NCI-H446 treated with DMSO at 0.1 percent for 48 hours (cell line): ENCODE measurements at regions not wholly inside any gene's neighbourhood (a gene's known extent, or its start where the extent isn't known, plus 50 kb on each side); places are given as distances from the start of the nearest gene placed in this dataset.

ENCODE experiments used
- DNase-seq: peaks from one replicate; lab custom pipeline; 2025; lab: John Stamatoyannopoulos, UW

DNA sequence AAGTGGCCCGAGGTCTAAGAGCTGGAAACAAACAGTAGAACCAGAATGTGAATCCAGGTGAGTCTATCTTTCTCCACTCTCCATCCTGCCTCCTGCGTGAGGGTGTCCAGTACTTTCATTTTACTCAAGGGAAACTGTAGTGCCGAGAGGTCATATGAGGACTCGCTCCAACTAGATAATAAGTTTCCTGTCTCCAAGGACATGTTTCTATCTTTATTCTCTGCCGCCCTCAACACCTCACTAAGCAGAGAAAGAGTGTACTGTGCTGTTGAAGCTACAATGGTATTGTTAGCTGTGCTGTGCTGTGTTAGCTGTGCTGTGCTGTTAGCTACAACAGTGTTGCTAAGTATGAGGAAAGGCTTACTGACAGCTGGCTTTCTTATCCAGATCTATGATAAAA, 137.9 kb upstream of the COL8A1 start:
- no peak for DNase-seq

DNA sequence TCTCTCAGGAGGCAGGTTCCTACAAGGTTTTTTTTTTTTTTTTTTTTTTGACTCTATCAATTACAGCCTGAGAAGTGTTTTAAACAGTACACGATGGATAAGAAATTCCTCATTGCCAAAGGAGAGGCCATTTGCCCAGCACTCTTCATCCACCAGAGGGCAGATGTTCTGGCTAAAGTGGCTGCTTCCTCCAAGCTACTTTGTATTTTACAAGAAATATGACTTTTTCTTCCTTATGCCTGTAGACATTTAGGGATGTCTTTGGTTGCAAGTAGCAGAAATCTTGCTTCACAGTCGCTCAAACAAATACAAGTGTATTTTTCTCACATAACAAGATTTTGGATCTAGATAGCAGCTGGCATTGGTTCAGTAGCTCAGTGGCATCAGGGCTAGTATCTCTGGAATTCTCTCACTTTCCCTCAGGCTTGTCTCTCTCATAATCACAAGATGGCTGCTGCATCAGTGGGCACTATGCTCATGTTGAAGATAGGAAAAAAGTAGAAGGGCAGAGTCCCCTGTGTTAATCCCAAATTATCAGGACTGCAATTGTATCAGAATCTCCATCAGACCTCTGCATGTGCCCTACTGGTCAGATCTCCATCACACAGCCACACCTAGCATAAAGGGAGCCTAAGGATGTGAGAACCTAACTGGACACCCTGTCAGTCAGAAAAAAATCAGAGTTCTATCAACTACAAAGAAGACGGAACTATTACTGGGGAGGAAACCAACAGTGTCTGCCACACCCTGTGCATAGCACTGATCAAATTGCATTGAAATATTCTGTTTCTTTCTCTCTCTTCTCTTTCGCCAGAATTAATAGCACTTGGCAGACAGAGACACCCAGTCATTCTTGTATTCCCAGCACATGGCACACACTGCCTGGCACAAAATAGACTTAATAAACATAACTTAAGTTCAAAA, 138.9 kb upstream of the COL8A1 start:
- no peak for DNase-seq

DNA sequence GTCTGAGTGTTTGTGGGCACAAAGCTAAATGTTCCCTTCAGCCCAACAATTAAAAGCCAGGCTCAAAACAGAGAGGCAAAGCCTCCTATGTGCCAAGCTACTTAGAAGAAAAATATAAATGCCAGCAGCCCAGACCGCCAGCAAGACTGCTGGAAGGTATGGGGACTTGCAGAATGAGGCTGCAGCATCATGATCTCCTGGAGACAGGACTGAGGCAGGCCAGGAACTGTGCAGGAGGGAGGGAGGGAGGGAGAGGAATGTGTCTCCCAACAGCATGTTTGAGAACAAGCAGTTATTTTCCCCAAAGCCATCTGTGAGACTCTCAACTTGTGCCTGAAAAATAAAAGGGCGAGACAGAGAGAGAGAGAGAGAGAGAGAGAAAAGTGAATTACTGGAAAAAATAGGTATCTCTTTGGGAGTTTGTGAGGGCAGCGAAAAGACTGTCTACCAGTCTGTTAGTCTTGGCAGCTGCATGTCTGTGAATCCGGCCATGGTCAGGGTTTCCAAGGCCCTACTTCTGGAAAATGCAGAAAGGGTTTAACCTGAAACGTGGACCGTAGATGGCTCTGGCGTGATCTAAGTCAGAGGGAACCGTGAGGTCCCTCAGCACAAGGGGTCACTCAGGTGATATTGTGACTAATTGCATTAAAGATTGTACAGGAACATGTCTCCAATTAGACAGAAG, 139.7 kb upstream of the COL8A1 start:
- no peak for DNase-seq

DNA sequence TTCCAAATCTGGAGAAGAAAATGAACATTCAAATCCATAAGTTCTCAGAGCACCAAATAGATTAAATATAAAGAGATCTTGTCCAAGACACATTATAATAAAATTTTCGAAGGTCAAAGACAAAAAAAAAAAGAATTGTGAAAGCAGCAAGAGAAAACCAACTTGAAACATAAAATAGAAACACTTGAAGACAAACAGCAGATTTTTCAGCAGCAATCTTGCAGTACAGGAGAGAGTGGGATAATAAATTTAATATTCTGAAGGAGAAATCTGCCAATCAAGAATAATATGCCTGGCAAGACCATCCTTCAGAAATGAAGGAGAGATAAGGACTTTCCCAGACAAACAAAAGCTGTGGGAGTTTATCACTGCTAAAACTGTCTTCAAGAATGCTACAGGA, 150.5 kb upstream of the COL8A1 start:
- DNase-seq = no peak

DNA sequence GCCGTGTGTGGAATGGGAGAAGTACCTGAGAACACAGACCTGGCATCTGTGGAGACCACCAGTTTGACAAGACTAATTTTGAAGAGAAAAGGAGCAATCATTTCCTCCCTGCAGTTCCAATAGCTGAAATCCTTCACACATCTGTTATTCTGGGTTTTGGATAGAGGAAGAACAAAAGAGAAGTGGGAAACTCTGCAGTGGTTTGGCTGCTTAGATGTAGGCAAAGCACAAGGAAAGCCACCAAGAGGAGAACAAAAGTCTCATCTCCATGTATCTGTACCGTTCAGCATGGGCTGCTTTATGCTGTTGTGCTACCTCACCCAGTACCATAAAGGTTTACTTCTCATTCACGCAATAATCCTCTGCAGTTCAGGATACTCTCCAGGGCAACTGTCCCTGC, 153.1 kb upstream of the COL8A1 start:
- no peak for DNase-seq

DNA sequence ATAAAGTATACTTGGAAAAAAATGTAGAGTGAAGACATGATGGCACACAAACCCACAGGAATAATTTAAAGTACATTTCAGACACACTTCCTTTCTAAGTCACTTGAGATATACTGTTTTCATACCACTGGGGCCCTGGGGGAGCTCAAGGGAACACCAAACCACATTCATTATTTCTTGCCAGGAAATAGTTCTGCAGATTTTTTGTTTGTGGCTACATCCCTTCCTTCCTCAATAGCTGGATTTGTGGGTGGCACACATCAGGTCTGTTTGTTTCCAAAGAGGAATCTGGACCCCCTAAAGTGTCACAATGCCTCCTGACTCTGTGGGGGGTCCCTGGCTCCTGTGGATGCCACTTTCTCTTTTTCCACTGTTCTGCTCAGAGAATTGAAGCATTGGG, 153.5 kb upstream of the COL8A1 start:
- DNase-seq = no peak

DNA sequence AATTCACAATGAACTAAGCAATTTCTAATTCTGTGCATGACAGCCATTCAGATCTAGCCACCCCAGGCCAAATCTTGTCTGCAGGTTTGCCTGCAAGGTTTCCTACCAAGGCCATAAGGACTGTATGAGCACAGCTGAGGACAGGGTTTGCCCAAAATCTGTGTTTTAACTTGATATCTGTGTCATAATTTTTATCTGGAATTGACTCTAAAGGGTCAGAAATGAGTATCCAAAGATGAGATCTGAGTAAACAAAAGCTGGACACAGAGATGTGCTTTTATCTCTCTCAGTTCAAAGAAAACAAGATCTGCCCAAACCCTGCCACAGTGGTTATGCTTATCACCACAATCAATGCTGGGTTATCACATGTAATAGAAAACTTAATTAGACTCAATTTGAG, 154.6 kb upstream of the COL8A1 start:
- DNase-seq = no peak

DNA sequence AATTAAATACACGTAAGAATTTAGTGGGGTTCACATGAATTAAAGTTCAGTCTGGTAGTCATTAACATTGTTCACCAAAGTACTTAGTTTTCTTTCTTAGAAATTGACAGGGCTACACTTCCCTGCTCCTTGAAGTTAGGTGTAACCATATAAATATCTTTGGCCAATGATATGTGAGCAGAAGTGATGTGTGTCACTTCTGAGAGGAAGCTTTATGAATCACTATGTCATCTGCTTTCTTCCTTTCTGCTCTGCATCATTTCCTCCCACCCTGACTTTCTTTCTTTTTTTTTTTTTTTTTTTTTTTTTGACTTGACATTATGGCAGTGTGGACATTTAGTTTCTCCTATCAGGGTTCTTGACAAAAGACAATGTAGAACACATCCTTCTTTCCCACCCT, 156.2 kb upstream of the COL8A1 start:
- DNase-seq = no peak

DNA sequence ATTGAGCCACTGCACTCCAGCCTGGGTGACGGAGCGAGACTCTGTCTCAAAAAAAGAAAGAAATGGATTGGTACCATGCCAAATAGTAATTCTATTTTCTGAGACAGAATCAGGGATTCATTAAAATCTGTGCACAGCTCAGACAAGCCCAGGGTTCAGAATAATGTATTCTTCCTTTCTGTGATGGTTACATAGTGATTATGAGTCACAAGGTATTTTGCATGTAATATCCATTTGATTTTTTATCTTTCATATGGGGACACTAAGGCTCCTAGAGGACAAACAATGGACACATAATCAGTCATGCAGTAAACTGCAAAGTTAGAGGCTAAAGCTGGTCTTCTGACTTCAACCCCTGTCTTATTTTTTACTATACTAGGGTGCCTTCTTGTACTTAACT, 156.8 kb upstream of the COL8A1 start:
- no peak for DNase-seq

DNA sequence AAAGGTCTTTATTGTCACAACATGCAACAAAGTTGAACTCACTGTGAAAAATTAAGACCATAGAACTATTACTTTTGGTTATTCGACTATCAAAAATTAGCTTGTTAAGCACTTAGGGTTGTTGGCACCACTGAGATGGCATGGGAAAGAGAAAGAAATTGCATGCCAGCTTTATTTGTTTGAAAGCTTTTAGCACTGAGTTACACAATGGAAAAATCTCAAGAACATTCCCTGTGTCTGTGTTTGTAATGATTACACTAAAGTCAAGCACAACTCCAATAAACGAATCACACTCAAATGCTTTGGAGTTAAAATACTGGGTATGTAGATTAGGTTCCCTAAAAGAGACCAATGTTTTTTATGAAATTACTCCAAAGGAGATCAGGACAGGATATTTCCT, 158.6 kb upstream of the COL8A1 start:
- no peak for DNase-seq

DNA sequence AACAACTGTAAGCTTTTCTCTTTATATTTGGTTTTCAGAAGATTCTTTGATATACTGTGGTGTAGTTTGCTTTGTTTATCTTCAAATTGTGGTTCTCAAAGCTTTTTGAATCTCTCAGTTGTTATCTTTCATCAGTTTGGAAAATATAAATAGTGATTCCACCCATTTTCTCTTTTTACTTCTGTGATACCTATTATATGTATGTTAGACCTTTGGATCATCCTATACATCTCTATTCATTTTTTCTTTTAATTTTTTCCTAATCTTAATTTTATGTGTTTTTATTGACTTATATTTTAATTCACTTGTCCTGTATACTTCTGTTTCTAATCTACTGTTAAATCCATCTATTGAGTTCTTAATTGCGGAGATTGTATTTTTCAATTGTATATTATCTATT, 160.7 kb upstream of the COL8A1 start:
- no peak for DNase-seq

DNA sequence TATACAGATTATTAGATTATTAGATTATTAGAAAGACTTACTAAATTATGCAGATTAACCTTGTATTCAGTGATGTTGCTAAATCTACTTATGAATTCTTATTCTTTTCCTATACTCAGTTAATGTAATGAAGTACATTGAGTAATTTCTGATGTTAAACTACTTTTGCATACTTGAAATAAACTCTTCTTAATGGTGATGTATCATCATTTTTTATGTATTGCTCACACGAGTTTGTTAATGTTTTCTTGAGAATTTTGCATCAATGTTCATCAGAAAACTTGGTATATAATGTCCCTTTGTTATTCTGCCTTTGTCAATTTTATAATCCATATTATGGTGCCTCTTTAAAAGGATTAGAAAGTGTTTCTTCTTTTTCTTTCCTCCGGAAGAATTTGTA, 163.2 kb upstream of the COL8A1 start:
- DNase-seq = no peak

DNA sequence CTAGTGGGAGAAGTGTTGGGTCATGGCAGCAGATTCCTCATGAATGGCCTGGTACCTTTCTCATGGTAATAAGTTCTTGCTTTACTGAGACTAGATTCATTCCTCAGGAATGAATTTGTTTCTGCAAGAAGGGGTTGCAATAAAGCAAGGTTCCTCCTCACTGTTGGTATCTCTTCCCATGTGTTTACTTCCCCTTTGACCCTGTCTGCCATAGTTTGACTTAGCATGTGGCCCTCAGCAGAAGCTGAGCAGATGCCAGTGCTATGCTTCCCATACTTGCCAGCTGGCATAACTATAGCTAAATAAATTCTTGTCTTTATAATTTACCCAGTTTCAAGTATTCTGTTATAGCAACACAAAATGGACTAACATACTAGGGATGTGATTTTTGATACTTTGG, 163.6 kb upstream of the COL8A1 start:
- DNase-seq = no peak

DNA sequence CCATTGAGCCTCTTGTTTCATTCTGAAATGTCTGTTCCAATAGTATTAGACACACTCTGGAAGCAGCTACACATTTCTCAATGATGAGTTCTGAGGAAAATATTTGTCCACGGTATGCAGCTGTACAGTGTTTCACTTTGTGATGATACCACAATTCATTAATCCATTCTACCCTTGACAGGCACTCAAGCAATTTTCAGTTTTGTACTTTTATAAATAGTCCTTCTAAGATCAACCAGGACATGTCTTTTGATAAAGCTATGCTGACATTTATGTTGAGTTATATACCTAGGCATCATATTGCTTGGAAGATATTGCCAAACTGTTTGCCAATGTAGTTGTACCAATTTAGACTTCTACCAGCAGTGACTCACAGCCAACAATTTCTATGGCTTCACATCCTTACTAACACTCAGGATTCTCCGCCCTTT, 165.1 kb upstream of the COL8A1 start:
- no peak for DNase-seq

DNA sequence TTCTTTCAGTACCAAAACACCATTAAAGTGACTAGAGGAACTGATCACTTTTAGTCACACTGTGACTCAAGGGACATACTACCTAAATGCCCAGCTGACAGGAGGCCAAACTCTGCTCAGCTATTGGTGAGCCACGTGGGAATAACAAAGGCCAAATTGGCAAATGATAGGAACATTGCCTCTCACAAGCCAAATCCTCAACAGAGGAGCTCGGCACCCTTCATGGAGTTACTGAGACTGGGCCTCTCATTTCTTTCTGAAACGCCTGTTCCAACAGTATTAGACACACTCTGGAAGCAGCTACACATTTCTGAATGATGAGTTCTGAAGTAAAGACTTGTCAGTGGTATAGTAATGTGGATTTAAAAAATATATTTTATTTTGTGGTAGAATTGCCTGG, 166.0 kb upstream of the COL8A1 start:
- no peak for DNase-seq

DNA sequence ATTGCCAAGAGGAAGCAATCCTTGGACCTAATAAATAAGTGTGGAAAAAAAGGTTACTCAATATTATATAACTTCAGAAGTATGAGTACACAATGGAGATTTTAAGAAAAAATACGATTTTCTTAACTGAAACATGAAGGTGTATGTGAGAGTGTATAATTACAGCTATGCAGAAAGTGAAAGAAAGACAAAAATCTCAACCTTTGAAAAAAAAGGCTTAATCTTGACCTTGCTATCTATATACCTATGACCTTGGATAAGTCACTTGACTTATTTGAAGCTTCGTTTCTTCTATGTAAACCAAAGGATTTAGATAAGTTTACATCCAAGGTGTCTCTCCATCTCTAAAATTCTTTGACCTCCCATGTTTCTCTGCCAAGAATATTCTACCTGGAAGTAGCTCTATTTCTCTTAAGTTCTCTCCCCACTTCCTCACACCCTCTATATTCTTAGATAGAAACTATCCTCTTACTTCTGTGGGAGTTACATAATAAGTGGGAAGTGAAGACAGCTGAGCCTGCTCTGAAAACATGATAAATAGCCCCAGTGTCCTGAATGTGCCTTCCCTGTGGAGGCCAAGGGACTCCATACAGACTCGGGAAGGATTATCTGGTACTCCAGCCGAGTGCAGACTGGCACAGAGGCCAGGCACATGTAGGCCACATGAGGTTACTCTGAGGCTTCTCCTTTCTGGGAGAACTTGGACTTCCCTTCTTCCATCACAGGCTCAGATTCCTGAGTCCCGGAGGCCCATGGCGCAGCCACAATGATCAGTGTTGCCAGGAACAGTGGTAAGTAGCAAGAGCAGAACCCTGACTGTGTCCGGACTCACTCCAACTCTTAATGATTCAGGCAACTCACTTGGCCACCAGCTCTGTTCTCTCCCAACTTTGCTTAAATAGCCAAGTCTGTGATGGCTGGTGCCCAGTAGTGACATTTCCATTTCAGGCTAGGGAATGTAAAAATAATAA, 166.8 kb upstream of the COL8A1 start:
- DNase-seq = no peak

DNA sequence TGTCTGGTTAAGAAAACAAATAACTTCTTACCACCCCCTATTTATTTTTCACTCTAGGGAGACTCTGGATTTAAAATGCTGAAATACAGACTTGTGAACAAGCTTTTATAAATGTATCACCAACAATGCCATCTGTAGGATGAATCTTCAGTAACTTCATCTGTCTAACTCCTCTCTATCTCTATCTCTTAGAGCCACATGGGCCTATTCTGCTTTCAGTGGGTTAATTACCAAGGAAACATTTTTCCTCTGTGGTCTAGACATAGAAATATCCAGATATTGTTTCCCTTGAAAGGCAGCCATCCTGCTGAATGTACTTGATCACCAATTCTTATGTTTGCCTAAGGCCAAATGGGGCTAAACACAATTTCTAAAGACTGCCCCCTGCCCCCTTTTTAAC, 167.6 kb upstream of the COL8A1 start:
- no peak for DNase-seq

DNA sequence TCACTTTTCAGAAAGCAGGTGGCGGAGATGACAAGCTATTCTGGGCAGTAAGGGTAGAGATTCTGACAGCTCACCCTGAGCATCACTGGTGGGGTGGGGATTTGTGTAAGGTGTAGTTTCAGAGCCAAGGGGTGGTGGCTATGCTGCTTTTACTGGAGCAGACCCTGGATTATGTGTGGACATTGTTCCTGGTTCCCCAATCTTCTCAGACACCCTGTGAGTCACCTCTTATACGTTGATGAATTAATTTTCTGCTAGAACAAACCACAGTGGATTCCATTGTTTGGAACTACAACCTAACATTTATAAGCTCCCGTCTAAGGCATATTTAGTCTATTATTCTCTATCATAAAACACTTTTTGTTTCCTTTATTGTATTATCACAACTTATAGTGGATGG, 169.5 kb upstream of the COL8A1 start:
- DNase-seq = no peak

DNA sequence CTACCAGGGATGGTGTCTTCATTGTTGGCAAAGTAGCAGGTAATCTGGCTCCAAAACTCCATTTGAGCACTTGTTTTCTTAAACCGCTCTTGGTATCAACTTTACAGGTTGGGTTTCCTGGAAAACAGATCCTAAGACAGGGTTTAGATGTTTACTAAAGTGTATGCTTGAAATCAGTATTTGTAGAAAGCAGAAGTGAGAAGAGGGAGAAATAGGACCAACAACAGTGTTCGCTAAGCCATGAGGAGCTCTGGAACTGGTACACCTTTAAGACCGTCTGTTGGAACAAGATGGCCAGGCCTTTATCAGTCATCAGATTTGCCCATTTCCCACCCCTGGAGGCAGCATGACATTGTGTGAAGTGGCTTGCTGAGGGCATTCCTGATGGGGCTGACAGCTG, 171.0 kb upstream of the COL8A1 start:
- no peak for DNase-seq

DNA sequence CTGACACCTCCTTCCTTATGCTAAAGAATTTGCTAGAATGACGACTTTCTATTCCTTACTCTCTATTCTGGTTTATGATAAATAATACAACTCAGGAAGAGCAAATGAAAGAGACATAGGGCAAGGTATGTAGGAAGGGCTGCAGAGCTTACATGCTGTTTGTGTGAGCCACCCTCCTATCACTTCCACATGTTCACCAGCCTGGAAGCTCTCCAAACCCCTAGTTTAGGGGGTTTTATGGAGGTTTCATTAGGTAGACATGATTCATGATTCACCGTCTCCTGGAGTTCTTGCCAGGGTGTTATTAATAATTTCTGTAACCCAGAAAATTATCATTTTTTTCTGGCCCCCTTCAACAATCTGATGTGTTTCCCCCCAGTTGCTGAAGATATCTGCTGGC, 172.1 kb upstream of the COL8A1 start:
- no peak for DNase-seq

DNA sequence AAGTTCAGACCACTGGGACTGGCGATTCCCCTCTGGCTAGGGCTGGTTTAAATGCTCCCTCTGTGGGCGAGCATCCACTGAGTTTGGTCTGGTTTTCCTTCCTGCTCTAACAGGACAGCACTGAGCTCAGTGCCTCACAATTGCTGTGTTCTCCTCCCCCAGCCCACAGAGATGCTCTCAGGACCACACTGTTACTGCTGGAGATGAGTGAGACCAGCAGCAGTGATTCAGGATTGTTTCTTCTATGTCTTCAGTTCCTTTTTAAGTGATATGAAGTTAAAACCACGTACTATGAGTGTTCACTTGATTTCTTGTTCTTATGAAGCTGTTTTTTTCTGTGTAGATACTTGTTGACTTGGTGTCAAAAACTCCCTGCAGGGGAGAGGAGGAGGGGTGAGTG, 180.4 kb upstream of the COL8A1 start:
- DNase-seq = no peak

DNA sequence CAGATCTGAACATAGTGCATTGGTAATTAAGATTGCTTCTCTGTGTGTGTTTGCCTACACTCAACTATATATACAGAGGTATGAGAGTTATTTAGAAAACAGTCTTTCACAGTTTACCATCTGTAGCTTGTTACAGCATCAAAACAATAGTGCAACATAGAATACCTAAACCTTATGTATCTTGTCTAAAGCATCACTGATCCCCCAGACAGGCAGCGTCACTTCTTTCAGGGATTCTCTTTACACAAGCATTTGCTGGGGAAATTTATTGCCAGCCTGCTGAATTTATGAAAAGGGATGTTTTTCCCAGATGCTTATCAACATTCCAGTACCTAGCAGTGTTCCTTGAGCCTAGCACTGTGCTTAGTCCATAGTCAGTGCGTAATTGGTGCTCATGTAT, 195.8 kb upstream of the COL8A1 start:
- no peak for DNase-seq
